Thoracic aorta (tissue), 2 donors: ENCODE measurements at regions not wholly inside any gene's neighbourhood (a gene's known extent, or its start where the extent isn't known, plus 50 kb on each side); places are given as distances from the start of the nearest gene placed in this dataset.

Experiments
- ATAC-seq: fragments of 150-250 bp; one replicate; pipeline ENCODE4 v1.8.0; 2017; ENCODE audit warnings: low read depth; ENCODE audit not compliant: insufficient number of reproducible peaks, low FRiP score
- DNase-seq: peaks from one replicate; pipeline ENCODE4 v3.0.0-alpha.2; 2020; ENCODE audit warnings: low spot score
- H3K27ac ChIP-seq, 2 donors: fragments of 200-600 bp; sonication (generic); 1 replicate in 1 of 2; 2 replicates in 1 of 2; pipeline ENCODE4 v1.5.1; 2016; ENCODE audit warnings: mild to moderate bottlenecking in 2 of 2, moderate library complexity in 2 of 2
- H3K27me3 ChIP-seq: fragments of 200-600 bp; sonication (generic); replicated peaks from 2 replicates; pipeline ENCODE4 v1.6.0; 2016; ENCODE audit warnings: mild to moderate bottlenecking; ENCODE audit not compliant: insufficient read depth
- H3K36me3 ChIP-seq: fragments of 200-600 bp; sonication (generic); one replicate; pipeline ENCODE4 v1.5.1; 2016
- H3K4me1 ChIP-seq, 2 donors: fragments of 200-600 bp; sonication (generic); 1 replicate in 1 of 2; 2 replicates in 1 of 2; pipeline versions ENCODE4 v1.5.1 to v1.6.0; 2016; ENCODE audit warnings: low read depth in 2 of 2, mild to moderate bottlenecking in 1 of 2; ENCODE audit not compliant: control insufficient read depth in 1 of 2
- H3K4me3 ChIP-seq: fragments of 200-600 bp; sonication (generic); 2 replicates; pipeline ENCODE4 v1.5.1; 2016; ENCODE audit warnings: mild to moderate bottlenecking
- H3K9me3 ChIP-seq: fragments of 200-600 bp; sonication (generic); 2 replicates; pipeline ENCODE4 v1.5.1; 2016
- TF ChIP-seq, protein P1 (sequence below): fragments of 200-600 bp; sonication (generic); IDR thresholded peaks from one replicate; pipeline ENCODE4 v1.5.1; 2019; ENCODE audit warnings: antibody characterized with exemption

DNA sequence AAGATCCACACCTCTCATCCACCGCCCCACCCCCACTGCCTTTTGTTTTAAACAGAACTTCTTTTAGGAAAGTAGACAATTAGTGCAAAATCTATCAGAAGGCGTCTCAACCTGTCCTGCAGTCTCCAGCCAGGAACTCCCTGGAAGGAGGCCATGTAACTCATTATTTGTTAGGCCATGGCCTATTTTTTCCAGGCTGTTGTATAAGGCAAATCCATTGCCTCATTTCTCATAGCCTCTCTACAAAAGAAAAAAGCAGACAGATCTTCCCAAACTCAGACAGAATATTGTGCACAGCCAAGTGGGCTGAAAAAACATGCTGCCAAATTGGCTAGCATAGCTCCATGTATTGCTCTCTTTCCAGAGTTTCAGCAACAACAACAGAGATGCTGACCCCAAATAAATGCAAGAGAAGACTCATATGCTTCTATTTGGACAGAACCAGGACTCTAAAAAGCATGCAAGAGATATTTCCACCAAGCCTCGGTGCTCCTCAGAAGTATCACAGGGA, 770.7 kb upstream of the CXADR start:
- Histone ChIP-seq H3K4me1 (peaks cover 0 to 6% of the 10 kb centered on the region in 2 donors), H3K27me3 (no peaks in the 10 kb centered on the region), H3K36me3 (no peaks in the 10 kb centered on the region), H3K27ac (no peak overlapping the region), H3K4me3 (no peak overlapping the region), H3K9me3 (no peaks in the 10 kb centered on the region)
- ATAC-seq (no peak), DNase-seq (no peak)
- TF ChIP-seq, protein P1, sequence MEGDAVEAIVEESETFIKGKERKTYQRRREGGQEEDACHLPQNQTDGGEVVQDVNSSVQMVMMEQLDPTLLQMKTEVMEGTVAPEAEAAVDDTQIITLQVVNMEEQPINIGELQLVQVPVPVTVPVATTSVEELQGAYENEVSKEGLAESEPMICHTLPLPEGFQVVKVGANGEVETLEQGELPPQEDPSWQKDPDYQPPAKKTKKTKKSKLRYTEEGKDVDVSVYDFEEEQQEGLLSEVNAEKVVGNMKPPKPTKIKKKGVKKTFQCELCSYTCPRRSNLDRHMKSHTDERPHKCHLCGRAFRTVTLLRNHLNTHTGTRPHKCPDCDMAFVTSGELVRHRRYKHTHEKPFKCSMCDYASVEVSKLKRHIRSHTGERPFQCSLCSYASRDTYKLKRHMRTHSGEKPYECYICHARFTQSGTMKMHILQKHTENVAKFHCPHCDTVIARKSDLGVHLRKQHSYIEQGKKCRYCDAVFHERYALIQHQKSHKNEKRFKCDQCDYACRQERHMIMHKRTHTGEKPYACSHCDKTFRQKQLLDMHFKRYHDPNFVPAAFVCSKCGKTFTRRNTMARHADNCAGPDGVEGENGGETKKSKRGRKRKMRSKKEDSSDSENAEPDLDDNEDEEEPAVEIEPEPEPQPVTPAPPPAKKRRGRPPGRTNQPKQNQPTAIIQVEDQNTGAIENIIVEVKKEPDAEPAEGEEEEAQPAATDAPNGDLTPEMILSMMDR = no peak

DNA sequence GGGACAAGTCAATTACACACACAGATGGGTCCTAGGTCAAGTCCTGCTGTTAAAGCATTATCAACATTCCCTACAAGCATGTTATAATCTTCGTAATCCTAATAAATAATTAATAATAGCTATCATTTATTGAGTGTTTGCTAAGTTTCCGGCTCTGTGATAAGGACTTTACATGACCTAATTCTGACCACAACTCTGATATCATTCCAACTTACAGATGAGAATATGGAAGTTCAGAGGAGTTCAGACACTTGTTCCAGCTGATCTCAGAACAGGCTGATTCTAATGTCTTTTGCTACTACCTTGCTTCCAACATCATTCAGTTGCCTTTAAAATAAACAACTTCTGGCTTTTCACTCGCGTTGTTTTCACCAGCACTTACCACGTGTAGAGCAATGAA, 770.1 kb upstream of the CXADR start:
- H3K4me3 ChIP-seq = no peak overlapping the region
- no peaks in the 10 kb centered on the region for H3K27me3 ChIP-seq
- H3K36me3 ChIP-seq = no peaks in the 10 kb centered on the region
- DNase-seq = no peak
- no peak for ATAC-seq
- H3K27ac ChIP-seq = no peak overlapping the region
- no peaks in the 10 kb centered on the region for H3K9me3 ChIP-seq
- TF ChIP-seq, protein P1 = no peak
- H3K4me1 ChIP-seq = peaks cover 0 to 6% of the 10 kb centered on the region in 2 donors

DNA sequence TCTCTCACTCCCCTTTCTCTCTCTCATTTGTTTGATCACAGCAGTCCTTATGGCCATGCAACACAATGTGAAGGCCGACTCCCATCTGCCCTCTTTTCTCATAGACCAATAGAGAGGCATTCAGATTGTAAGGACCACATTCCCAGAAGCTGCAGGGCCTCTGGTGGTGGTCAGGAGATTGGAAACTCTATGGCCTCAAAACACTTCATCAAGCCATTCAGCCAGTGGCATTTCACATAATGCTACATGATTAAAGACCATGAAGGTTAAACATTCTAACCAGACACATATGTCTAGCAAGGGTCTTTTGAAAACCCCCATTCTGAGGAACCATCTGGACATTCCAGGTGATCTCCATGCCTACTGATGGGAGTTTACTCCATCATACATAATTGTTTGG, 769.5 kb upstream of the CXADR start:
- Histone ChIP-seq H3K27ac (no peak overlapping the region), H3K27me3 (no peaks in the 10 kb centered on the region), H3K4me1 (peaks cover 0 to 6% of the 10 kb centered on the region in 2 donors), H3K4me3 (no peak overlapping the region), H3K36me3 (no peaks in the 10 kb centered on the region), H3K9me3 (no peaks in the 10 kb centered on the region)
- DNase-seq (no peak), ATAC-seq (no peak)
- TF ChIP-seq, protein P1 = no peak

DNA sequence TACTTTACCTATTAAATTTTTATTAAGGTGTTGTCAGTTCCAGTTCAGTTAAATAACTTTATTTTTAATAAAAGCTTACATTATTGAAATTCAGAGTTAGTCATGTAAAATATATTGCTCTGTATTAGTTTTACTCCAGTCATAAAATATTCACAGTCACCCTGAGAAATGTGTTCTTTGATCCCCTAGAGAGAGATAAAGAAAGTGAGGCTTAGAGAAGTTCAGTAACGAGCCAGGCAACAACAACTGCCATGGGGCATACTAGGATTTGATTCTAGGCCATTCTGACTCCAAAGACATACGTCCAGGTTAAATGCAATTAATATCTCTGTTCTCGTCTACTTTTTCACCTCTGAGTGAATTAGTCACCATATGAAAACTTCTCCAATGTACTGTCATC, 761.9 kb upstream of the CXADR start:
- Histone ChIP-seq H3K4me3 (no peak overlapping the region), H3K27me3 (no peaks in the 10 kb centered on the region), H3K4me1 (no peaks in the 10 kb centered on the region), H3K36me3 (no peaks in the 10 kb centered on the region), H3K9me3 (no peaks in the 10 kb centered on the region), H3K27ac (no peak overlapping the region)
- no peak for ATAC-seq
- DNase-seq = no peak
- TF ChIP-seq, protein P1 = no peak

DNA sequence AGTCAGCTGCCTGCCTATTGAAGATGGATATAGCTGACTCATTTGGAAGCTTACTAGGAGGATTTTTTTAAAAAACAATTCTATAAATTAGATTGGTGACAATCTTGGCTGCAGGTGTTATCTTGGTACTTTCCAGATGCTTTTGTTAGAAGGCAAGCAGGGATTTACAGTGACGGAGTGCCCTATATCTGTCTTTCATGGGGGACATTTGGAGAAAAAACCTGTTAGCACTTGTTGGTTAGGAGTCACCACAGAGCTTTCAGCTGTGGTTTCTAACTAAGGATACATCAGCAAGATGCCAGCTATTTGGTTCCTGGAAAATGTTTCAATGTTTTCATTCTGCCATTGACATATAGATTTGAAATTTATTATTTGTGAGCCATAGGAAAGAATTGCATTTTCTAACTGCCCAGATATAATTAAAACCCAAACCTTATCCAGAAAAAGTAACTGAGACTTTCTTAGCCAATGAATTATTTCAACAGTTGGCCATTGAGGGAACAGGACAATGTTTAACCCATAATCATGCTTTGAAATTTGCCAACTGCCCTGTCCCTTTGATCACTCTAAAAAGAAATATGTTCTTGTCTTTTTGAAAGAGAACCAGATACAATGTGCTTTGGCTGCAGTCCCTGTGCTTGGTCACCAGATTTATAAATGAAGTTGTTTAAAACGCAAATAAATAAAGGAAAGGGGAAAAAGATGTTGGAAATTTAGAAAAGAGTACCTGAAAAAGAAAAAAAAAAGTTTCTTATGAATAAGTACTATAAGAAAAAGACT, 761.0 kb upstream of the CXADR start:
- ATAC-seq (no peak), DNase-seq (no peak)
- TF ChIP-seq, protein P1 = no peak
- Histone ChIP-seq H3K9me3 (no peaks in the 10 kb centered on the region), H3K4me1 (no peaks in the 10 kb centered on the region), H3K27ac (no peak overlapping the region), H3K4me3 (no peak overlapping the region), H3K27me3 (no peaks in the 10 kb centered on the region), H3K36me3 (no peaks in the 10 kb centered on the region)
